ENCODE measurements at regions not wholly inside any gene's neighbourhood (a gene's known extent, or its start where the extent isn't known, plus 50 kb on each side); places are given as distances from the start of the nearest gene placed in this dataset.

- TF ChIP-seq, protein P1, sequence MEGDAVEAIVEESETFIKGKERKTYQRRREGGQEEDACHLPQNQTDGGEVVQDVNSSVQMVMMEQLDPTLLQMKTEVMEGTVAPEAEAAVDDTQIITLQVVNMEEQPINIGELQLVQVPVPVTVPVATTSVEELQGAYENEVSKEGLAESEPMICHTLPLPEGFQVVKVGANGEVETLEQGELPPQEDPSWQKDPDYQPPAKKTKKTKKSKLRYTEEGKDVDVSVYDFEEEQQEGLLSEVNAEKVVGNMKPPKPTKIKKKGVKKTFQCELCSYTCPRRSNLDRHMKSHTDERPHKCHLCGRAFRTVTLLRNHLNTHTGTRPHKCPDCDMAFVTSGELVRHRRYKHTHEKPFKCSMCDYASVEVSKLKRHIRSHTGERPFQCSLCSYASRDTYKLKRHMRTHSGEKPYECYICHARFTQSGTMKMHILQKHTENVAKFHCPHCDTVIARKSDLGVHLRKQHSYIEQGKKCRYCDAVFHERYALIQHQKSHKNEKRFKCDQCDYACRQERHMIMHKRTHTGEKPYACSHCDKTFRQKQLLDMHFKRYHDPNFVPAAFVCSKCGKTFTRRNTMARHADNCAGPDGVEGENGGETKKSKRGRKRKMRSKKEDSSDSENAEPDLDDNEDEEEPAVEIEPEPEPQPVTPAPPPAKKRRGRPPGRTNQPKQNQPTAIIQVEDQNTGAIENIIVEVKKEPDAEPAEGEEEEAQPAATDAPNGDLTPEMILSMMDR (IDR thresholded peaks at IDR 0.05), result no peak
- TF ChIP-seq POLR2AphosphoS5 (IDR thresholded peaks at IDR 0.05) (no peak), EP300 (IDR thresholded peaks at IDR 0.05) (no peak), POLR2A (IDR thresholded peaks at IDR 0.05) (no peak)
These were observed 78.6 kb upstream of the ACSL3 start for GRCh38 chr2:222782201-222782730.
